NB4 (cell line): ENCODE measurements at regions not wholly inside any gene's neighbourhood (a gene's known extent, or its start where the extent isn't known, plus 50 kb on each side); places are given as distances from the start of the nearest gene placed in this dataset.
A peak's percentile ranks its signal among the peaks of the same experiment; 100 is the strongest.

Experiments used
- DNase-seq: peaks from one replicate; pipeline ENCODE4 v3.0.0; 2010; ENCODE audit warnings: low read depth
- H3K4me3 ChIP-seq: one replicate; pipeline ENCODE4 v1.5.1; 2011; ENCODE audit warnings: mild to moderate bottlenecking, low read depth, low read length, moderate library complexity
- CTCF ChIP-seq: IDR thresholded peaks from one replicate; pipeline ENCODE4 v1.5.1; 2012; ENCODE audit warnings: low read depth, low read length
- MYC ChIP-seq: IDR thresholded peaks from 2 replicates; pipeline ENCODE4 v1.6.1; 2011; ENCODE audit warnings: low read depth, low read length
- POLR2A ChIP-seq: IDR thresholded peaks from 2 replicates; pipeline ENCODE4 v1.6.1; 2011; ENCODE audit warnings: mild to moderate bottlenecking; ENCODE audit not compliant: insufficient read length; ENCODE audit errors: extremely low read depth
- TF ChIP-seq, protein P1 (sequence below): IDR thresholded peaks from 2 replicates; pipeline ENCODE4 v1.6.1; 2011; ENCODE audit warnings: low read depth, low read length

DNA sequence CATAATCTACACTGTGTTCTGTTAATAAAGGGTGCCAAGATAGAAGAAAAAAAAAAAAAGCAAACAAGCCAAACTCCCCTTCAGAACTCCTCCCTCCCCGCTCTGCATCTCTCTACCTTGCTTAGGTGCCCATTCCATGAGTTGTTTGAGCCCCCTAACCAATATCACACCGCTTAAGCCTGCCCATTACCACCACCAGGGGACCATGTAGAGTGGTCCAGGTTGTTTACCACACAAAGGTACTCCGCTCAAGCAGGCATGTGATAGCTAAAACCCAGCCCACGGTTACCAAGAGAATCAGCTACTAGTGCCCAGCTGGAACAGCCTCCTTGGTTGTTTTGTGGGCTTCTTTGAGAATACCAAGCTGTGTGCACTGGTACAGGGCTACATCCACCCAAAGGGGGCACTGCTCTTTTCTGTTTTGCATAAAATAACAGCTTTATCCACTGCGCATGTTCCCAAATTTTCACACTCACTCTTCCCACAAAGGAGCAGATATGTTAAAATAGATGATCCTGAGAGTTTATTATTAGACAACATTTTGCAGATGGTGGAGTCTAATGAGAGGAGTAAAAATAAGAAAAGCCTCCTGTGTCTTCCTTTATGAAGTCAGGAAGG, 304.1 kb downstream of the DEPDC1B start:
- no peak overlapping the region for H3K4me3 ChIP-seq
- TF ChIP-seq MYC (no peak), CTCF (peak; percentile 3)
- DNase-seq: no peak

GRCh38 chr5:60387051-60387440, 312.9 kb downstream of the DEPDC1B start:
- H3K4me3 ChIP-seq: no peak overlapping the region
- no peak for DNase-seq
- TF ChIP-seq CTCF: no peak
- no peak for TF ChIP-seq POLR2A
- TF ChIP-seq MYC: no peak
- TF ChIP-seq, protein P1, sequence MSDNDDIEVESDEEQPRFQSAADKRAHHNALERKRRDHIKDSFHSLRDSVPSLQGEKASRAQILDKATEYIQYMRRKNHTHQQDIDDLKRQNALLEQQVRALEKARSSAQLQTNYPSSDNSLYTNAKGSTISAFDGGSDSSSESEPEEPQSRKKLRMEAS: no peak

DNA sequence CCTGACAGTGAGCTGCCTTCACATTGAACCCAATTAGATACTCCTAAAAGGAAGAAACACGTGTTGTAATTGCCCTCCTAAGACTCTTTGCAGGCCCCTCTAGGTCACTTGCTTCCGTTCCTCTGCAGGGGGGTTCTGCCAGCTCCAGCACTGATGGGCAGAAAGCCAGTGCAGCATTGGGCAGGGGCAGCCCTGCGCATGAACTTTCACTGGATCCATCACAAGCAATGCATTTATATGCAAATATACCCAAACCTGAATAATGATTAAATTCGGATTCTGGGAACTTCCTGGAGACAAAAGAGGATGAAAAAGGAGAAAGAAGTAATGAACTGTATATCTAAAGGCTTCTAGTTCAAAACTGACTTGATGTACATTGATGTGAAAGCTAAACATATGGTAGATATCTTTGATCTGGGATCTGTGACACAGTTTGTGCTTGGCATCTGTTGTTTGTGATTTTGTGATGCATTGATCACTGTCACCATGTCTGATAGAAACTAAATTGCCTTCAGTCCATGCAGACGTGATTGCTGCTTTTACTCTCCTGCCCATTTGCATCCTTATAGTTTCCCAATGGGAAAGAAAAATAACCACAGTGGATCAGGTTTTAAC, 313.4 kb downstream of the DEPDC1B start:
- H3K4me3 ChIP-seq: no peak overlapping the region
- TF ChIP-seq, protein P1: no peak
- TF ChIP-seq CTCF (no peak), MYC (no peak), POLR2A (no peak)

GRCh38 chr5:60382716-60383115, 317.2 kb downstream of the DEPDC1B start:
- H3K4me3 ChIP-seq: no peak overlapping the region
- peak; percentile 76 for DNase-seq

More for the DNA sequence above, 313.4 kb downstream of the DEPDC1B start:
- DNase-seq: no peak

DNA sequence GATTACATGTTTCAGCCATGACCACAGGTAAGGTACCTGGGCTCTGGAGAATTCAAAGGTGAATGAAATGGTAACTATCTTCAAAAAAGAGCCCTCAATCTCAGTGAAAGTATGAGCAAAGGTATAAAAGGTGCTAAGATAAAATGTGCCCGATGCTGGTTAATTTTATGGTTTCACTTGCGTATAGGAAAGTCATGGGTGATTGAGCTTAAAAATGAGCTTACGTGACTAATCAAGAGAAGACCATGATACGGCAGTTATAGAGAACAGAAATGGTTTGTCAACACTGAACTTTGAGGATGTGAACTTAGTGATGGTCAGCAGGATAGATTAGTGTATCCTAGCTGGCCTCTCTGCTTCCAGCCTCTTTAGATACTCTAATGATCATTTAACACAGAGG, 320.1 kb downstream of the DEPDC1B start:
- no peak for TF ChIP-seq CTCF
- TF ChIP-seq, protein P1: no peak
- TF ChIP-seq POLR2A: no peak
- no peak for TF ChIP-seq MYC
- DNase-seq: no peak
- no peak overlapping the region for H3K4me3 ChIP-seq

More at GRCh38 chr5:60382716-60383115, 317.2 kb downstream of the DEPDC1B start:
- peak; percentile 41 for TF ChIP-seq CTCF
- TF ChIP-seq POLR2A: no peak

GRCh38 chr5:60377826-60378225, 322.1 kb downstream of the DEPDC1B start:
- no peak overlapping the region for H3K4me3 ChIP-seq
- TF ChIP-seq MYC (no peak), CTCF (no peak), POLR2A (no peak)
- TF ChIP-seq, protein P1: no peak
- no peak for DNase-seq
